HG02678 (cell line): ENCODE measurements at regions not wholly inside any gene's neighbourhood (a gene's known extent, or its start where the extent isn't known, plus 50 kb on each side); places are given as distances from the start of the nearest gene placed in this dataset.
"Not testable (repeated sequence)": the region's sequence is repeated elsewhere in the genome, so short reads cannot be mapped to it uniquely, and the experiment has no call there.

ENCODE experiments used
- ATAC-seq: cut with Tn5 transposase; IDR thresholded peaks from one replicate; pipeline ENCODE4 v1.9.1; 2021; ENCODE audit warnings: mild to moderate bottlenecking, moderate library complexity; ENCODE audit not compliant: unreplicated experiment

GRCh38 chr16:48059190-48059589 lies 96.6 kb downstream of the ABCC12 start:
- ATAC-seq, result not testable (repeated sequence)

DNA sequence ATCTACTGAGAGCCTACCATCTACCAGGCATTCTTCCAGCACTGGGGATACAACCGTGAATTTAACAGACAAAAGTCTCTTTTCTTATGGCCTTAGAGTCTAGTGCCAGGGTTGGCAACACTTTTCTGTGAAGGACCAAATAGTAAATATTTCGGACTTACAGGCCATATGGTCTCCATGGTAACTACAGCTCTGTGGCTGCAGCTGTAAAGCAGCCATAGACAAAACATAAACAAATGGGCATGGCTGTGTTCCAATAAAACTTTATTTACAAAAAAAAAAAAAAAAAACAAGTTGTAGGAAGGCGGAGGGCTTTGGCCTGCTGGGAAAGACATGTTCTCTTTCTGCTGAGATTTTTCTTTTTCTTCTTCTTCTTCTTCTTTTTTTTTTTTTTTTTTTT lies 98.7 kb downstream of the ABCC12 start:
- no peak for ATAC-seq

- peak; percentile 91 for ATAC-seq
Observed at GRCh38 chr16:48054881-48055601, 100.8 kb downstream of the ABCC12 start.

DNA sequence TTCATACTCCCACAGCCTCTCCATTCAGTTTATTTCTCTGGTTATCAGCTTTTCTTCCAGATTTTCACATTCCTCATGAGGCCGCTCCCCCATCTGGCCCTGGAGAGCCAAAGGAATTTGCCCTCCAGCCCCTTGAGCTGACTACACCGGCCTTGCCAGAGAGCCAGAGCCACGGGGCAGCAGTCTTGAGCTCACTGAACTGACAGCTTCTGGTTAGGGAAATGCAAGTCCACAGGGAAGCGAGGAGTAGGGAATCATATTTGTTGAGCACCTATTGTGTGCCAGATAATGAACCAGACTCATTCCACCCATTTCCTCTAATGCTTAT lies 102.4 kb downstream of the ABCC12 start:
- ATAC-seq, result no peak

GRCh38 chr16:48052731-48053417 lies 102.9 kb downstream of the ABCC12 start:
- no peak for ATAC-seq

GRCh38 chr16:48050871-48051270 lies 104.9 kb downstream of the ABCC12 start:
- no peak for ATAC-seq

GRCh38 chr16:48049847-48050246 lies 105.9 kb downstream of the ABCC12 start:
- no peak for ATAC-seq

DNA sequence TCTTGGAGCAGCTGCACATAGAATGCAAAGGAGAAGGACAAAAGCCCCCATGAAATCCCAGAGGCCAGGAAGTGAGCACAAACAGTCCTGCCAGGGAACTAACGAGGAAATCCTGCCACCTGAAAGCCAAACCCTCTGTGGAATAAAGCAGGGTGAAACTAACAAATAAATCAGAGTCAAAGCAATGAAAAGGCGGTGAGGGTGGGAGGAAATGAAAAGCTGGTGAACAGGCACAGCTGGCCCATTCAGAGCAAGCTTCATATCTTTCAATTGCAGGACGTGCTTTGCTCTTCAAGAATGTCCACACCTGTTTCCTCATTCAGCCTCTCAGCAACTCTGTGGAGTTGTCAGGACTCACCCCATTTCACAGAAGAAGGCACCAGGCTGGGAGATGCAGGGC lies 108.1 kb downstream of the ABCC12 start:
- ATAC-seq, result no peak

GRCh38 chr16:48047241-48047640 lies 108.6 kb downstream of the ABCC12 start:
- ATAC-seq, result no peak

GRCh38 chr16:48044117-48044516 lies 111.7 kb downstream of the ABCC12 start:
- no peak for ATAC-seq

DNA sequence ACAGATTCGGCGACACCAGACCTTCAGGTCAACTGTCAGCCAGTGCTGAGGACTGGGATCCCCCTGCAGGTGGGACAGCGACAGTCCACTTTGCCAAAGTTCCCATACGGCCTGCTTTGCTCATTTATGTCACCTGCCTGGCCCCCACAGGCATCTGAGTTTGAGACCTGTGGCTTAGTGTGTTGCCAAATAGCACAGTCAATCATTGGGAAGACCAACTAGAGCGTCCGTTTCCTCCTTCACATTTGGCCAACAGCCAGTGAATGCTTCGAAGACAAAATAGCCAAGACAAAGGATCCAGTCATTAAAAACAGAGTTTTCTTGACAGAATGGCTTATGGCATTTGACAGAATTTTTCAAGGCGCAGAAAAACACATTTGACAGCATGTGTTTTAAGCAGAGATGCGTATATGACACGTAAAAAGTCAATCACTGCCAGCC lies 113.8 kb downstream of the ABCC12 start:
- ATAC-seq, result no peak

- no peak for ATAC-seq
Observed at GRCh38 chr16:48035142-48035541, 120.7 kb downstream of the ABCC12 start.

DNA sequence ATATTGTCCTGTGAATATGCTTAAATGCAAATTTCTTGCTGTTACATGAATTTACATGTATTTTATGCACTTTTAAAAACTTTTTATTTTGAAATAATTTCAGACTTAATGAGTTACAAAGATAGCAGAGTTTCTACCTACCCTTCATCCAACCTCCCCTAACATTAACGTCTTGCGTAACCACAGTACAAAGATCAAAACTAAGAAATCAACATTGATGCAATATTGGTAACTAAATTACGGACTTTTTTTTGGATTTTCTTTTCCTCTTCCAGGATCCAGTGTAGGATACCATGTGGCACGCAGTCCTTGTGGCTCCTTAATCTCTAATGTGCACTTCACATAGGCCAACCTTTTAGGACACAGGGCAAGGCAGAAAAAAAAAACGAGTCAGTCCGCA lies 124.9 kb downstream of the ABCC12 start:
- no peak for ATAC-seq

DNA sequence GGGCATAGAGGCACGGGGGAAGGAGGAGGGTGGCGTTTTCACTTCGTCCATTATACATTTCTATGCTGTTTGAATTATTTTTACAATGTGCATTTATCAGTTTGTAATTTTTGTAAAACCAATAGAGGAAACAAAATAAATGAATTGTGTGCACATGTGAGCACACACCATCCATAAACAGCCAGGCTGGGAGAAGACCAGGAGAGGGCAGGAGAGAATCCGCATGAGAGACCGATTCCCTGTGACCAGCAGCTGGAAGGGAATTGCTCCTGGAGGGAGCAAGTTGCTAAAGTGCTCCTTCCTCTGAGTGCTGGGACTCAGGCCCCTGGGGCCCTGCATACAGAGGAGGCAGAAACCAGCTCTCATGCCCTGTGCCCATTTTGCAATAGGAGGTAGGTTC lies 126.0 kb downstream of the ABCC12 start:
- ATAC-seq, result no peak

DNA sequence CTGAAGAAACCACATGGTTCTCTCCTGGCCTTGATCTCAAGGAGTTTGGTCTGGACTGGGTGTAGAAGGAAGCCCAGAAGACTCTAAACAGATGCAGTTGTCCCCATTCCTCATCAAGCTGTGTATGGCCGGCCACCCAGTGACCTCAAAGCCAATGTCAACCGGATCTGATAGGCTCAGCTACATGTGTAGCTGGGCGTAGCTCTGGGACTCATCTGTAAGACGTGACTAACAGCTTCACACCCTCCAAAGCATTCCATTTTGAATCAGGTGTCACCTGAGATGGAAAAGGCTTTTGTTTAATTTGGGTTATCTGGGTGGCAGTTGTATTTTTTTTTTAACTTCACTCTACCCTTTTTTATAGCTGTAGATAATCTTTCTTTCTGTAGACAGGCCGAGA lies 130.4 kb downstream of the ABCC12 start:
- ATAC-seq, result no peak

DNA sequence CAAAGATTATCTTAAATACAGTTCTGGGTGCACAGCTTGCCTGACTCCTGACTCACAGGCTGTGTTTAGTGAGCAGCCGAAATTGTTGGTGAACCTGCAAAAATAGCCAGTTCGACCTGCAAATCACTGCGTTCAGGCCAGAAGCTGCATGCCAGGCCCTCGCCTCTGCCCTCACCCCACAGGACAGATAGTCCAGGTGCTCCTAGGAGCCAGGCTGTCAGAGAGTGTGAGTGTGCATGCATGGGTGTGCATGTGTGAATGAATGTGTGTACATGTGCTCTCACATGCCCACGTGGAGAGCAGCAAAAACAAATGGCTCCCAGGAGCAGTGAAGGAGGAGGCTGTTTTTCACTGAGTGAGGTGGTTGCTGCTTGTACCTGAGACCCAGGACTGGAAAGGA lies 131.8 kb downstream of the ABCC12 start:
- ATAC-seq, result no peak

DNA sequence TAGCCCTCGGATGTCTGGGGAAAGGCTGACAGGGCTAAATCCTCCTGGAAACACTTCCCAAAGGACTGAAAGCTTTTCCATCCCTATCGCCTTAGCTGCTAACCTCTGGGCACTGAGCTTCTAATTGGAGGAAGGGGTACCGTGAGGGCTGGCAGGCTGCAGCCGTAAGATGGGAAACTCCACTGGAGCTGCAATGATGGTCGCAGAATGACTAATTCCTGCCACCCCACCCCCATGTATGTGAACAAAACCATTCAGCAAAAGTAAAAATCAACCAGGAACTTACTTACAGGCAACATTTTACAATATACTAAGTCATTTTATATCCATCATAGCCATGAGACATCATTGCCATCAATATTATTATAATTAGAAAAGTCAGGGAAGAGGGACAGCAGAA lies 133.3 kb downstream of the ABCC12 start:
- ATAC-seq, result no peak

DNA sequence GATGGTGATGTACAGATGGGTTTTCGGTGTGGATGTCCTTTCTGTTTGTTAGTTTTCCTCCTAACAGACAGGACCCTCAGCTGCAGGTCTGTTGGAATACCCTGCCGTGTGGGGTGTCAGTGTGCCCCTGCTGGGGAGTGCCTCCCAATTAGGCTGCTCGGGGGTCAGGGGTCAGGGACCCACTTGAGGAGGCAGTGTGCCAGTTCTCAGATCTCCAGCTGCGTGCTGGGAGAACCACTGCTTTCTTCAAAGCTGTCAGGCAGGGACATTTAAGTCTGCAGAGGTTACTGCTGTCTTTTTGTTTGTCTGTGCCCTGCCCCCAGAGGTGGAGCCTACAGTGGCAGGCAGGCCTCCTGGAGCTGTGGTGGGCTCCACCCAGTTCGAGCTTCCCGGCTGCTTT lies 135.2 kb downstream of the ABCC12 start:
- ATAC-seq, result not testable (repeated sequence)

DNA sequence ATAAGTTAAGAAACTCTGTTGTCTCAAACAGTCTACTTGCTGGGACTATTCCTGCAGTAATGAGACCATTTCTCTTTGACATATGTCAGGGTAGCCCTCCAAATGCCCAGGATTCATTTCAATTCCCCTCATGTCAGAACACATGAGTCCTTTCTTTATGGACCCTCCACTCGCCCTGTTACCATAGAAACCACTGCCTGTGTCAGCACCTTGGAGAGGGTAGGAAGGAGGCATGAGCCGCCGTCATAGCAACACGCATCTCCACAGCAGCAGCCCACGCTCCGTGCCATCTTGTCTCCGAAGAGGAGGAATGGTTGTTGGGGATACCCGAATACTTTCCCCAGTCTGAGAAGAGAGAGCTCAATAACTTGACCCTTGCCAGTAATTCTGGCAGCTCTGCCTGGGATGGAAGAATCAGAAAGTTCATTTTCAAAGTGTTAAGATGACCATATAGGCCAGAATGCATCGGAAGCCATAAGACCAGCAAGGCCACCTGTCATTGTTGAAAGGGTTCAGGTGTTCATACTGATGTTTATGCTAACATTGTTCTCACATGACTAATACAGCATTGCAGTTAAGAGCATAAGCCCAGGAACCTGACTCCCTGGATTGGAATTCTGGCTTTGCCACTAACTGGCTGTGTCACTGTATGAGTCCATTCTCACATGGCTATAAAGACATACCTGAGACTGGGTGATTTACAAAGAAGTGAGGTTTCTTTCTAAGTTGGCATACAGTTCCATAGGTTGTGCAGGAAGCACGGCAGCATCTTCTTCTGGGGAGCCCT lies 141.3 kb downstream of the ABCC12 start:
- no peak for ATAC-seq

DNA sequence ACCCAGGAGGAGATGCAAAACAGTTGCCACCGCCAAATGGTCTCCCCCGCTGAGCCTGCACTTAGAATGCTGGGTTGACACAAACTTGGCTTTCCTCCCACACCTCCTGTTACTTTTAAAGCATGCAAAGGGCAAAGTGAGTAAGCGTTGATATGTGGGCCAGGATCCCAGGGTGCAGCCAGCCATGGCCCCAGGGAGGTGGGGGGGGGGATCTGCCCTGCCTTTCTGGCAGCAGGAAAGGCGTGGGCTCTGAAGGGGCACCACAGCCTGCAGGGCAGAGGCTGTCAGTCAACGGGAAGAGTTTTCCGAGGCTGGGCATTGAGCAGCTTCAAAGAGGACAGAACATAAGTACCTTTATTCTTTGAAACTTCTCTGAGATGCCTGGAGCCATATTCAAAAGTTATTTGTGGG lies 142.3 kb downstream of the ABCC12 start:
- ATAC-seq, result no peak

GRCh38 chr16:48011878-48012658 lies 143.7 kb downstream of the ABCC12 start:
- no peak for ATAC-seq
